HEK293 (cell line): ENCODE measurements at regions not wholly inside any gene's neighbourhood (a gene's known extent, or its start where the extent isn't known, plus 50 kb on each side); places are given as distances from the start of the nearest gene placed in this dataset.

Source experiments
- CTCF ChIA-PET: fragments of 350-600 bp; formaldehyde crosslinking; extraction: SDS; loops from one replicate; lab custom pipeline; 2021; ENCODE audit warnings: antibody characterized with exemption; lab: Yijun Ruan, JAX
- POLR2A ChIA-PET: fragments of 300-600 bp; formaldehyde crosslinking; extraction: SDS; loops from one replicate; lab custom pipeline; 2020; ENCODE audit warnings: antibody characterized with exemption, inconsistent platforms; lab: Yijun Ruan, JAX
- H3K27ac ChIP-seq: fragments of 200-500 bp; sonication (Bioruptor generic); 2 replicates; pipeline ENCODE4 v1.5.1; 2014; ENCODE audit warnings: low read depth, low read length, control low read depth, inconsistent platforms; ENCODE audit errors: extremely low read depth
- H3K36me3 ChIP-seq, 2 experiments: fragments of 200-500 bp in 1 of 2; sonication (Bioruptor generic) in 1 of 2; 1 replicate in 1 of 2; 2 replicates in 1 of 2; pipeline ENCODE4 v1.5.1; 2014 to 2017; ENCODE audit warnings: inconsistent platforms in 2 of 2, low read length in 2 of 2; ENCODE audit not compliant: control insufficient read depth in 2 of 2, insufficient read depth in 1 of 2
- H3K4me1 ChIP-seq: fragments of 200-500 bp; sonication (Bioruptor generic); 2 replicates; pipeline ENCODE4 v1.5.1; 2014; ENCODE audit warnings: mild to moderate bottlenecking, low read length, inconsistent platforms; ENCODE audit not compliant: control insufficient read depth, insufficient read depth
- H3K4me3 ChIP-seq: 2 replicates; pipeline ENCODE4 v1.5.1; 2011; ENCODE audit warnings: low read depth, mild to moderate bottlenecking, control low read depth, low read length, moderate library complexity
- H3K9me3 ChIP-seq: fragments of 200-500 bp; sonication (Bioruptor generic); 2 replicates; pipeline ENCODE4 v1.5.1; 2014; ENCODE audit warnings: low read depth, low read length, inconsistent platforms; ENCODE audit not compliant: control insufficient read depth, insufficient read depth
- BCL11A ChIP-seq: fragments of 450-650 bp; formaldehyde crosslinking; IDR thresholded peaks from 2 replicates; pipeline ENCODE4 v1.5.1; 2016; ENCODE audit warnings: low read depth, missing biosample characterization, missing genetic modification characterization
- GLI2 ChIP-seq: fragments of 450-650 bp; formaldehyde crosslinking; IDR thresholded peaks from 2 replicates; pipeline ENCODE4; 2017; ENCODE audit warnings: missing biosample characterization, missing genetic modification characterization, low read depth, borderline replicate concordance
- GLIS1 ChIP-seq: fragments of 450-650 bp; formaldehyde crosslinking; IDR thresholded peaks from 2 replicates; pipeline ENCODE4 v1.5.1; 2016; ENCODE audit warnings: missing biosample characterization, missing genetic modification characterization
- HOXA7 ChIP-seq: sonication (generic); formaldehyde crosslinking; IDR thresholded peaks from 2 replicates; pipeline ENCODE4 v1.8.1; 2022; ENCODE audit warnings: missing genetic modification reagents, borderline replicate concordance
- ZBTB17 ChIP-seq: fragments of 450-650 bp; formaldehyde crosslinking; IDR thresholded peaks from 2 replicates; pipeline ENCODE4 v1.5.1; 2016; ENCODE audit warnings: missing biosample characterization, missing genetic modification characterization
- ZNF112 ChIP-seq: fragments of 450-650 bp; formaldehyde crosslinking; IDR thresholded peaks from 2 replicates; pipeline ENCODE4 v1.5.0; 2017; ENCODE audit warnings: missing biosample characterization, missing genetic modification characterization
- ZNF133 ChIP-seq: fragments of 450-650 bp; formaldehyde crosslinking; IDR thresholded peaks from 2 replicates; pipeline ENCODE4 v1.5.1; 2016; ENCODE audit warnings: missing biosample characterization, missing genetic modification characterization
- ZNF148 ChIP-seq: fragments of 450-650 bp; formaldehyde crosslinking; IDR thresholded peaks from 2 replicates; pipeline ENCODE4 v1.5.0; 2017; ENCODE audit warnings: missing biosample characterization, missing genetic modification characterization, borderline replicate concordance
- ZNF155 ChIP-seq: fragments of 450-650 bp; formaldehyde crosslinking; IDR thresholded peaks from 2 replicates; pipeline ENCODE4 v1.5.1; 2016; ENCODE audit warnings: missing biosample characterization, missing genetic modification characterization
- ZNF202 ChIP-seq: fragments of 450-650 bp; formaldehyde crosslinking; IDR thresholded peaks from 2 replicates; pipeline ENCODE4 v1.5.1; 2016; ENCODE audit warnings: missing biosample characterization, missing genetic modification characterization, borderline replicate concordance
- ZNF23 ChIP-seq: fragments of 450-650 bp; formaldehyde crosslinking; IDR thresholded peaks from 2 replicates; pipeline ENCODE4 v1.5.1; 2016; ENCODE audit warnings: missing biosample characterization, missing genetic modification characterization, borderline replicate concordance
- ZNF341 ChIP-seq: fragments of 450-650 bp; formaldehyde crosslinking; IDR thresholded peaks from 2 replicates; pipeline ENCODE4; 2016; ENCODE audit warnings: low read depth, missing biosample characterization, missing genetic modification characterization
- ZNF398 ChIP-seq: fragments of 450-650 bp; formaldehyde crosslinking; IDR thresholded peaks from 2 replicates; pipeline ENCODE4 v1.5.1; 2017; ENCODE audit warnings: missing biosample characterization, missing genetic modification characterization
- ZNF521 ChIP-seq: fragments of 450-650 bp; formaldehyde crosslinking; IDR thresholded peaks from 2 replicates; pipeline ENCODE4 v1.5.1; 2017; ENCODE audit warnings: missing biosample characterization, mild to moderate bottlenecking, missing genetic modification characterization
- ZNF548 ChIP-seq: fragments of 450-650 bp; formaldehyde crosslinking; IDR thresholded peaks from 2 replicates; pipeline ENCODE4 v1.5.1; 2016; ENCODE audit warnings: missing biosample characterization, missing genetic modification characterization
- ZNF558 ChIP-seq: fragments of 450-650 bp; formaldehyde crosslinking; IDR thresholded peaks from 2 replicates; pipeline ENCODE4 v1.5.1; 2016; ENCODE audit warnings: missing biosample characterization, missing genetic modification characterization
- ZNF596 ChIP-seq: fragments of 450-650 bp; IDR thresholded peaks from 2 replicates; pipeline ENCODE4 v1.5.0; 2018; ENCODE audit warnings: missing biosample characterization, mild to moderate bottlenecking, missing genetic modification characterization, moderate library complexity
- ZNF645 ChIP-seq: fragments of 450-650 bp; formaldehyde crosslinking; IDR thresholded peaks from 2 replicates; pipeline ENCODE4; 2016; ENCODE audit warnings: missing biosample characterization, missing genetic modification characterization
- ZNF660 ChIP-seq: fragments of 450-650 bp; IDR thresholded peaks from 2 replicates; pipeline ENCODE4 v1.5.1; 2018; ENCODE audit warnings: missing biosample characterization, mild to moderate bottlenecking, missing genetic modification characterization
- TF ChIP-seq, protein P1 (sequence below): fragments of 450-650 bp; IDR thresholded peaks from 2 replicates; pipeline ENCODE4 v1.5.1; 2018; ENCODE audit warnings: missing biosample characterization, mild to moderate bottlenecking, missing genetic modification characterization
- TF ChIP-seq, protein P2 (sequence below): fragments of 450-650 bp; formaldehyde crosslinking; IDR thresholded peaks from 2 replicates; pipeline ENCODE4 v1.5.1; 2017; ENCODE audit warnings: missing biosample characterization, missing genetic modification characterization

- H3K9me3 ChIP-seq: no peaks in the 10 kb centered on the region
- no peak overlapping the region for H3K4me3 ChIP-seq
- no peaks in the 10 kb centered on the region for H3K36me3 ChIP-seq
- H3K27ac ChIP-seq: no peak overlapping the region
- TF ChIP-seq ZNF645 (tag by site-specific recombination): no peak
- no peak for TF ChIP-seq GLI2 (tag by site-specific recombination)
- no peak for TF ChIP-seq ZNF112 (tag by site-specific recombination)
- TF ChIP-seq HOXA7 (CRISPR knock-in tag): no peak
- TF ChIP-seq ZNF596 (tag by site-specific recombination): no peak
- H3K4me1 ChIP-seq: no peaks in the 10 kb centered on the region
- ChIA-PET POLR2A (no interaction called here), CTCF (no interaction called here)
Observed at GRCh38 chr7:39891894-39892293, 58.2 kb upstream of the CDK13 start.

GRCh38 chr7:39892361-39892760, 57.7 kb upstream of the CDK13 start:
- Histone ChIP-seq H3K4me3 (no peak overlapping the region), H3K27ac (no peak overlapping the region)
- CTCF ChIA-PET: interaction anchor here (1.0 kb wide), 1 partner anchor 312 kb away, joined by 4 read pairs; no protein-coding TSS in a partner anchor
- no peak for TF ChIP-seq ZNF558
- no peak for TF ChIP-seq ZNF202 (tag by site-specific recombination)
- TF ChIP-seq, protein P1, sequence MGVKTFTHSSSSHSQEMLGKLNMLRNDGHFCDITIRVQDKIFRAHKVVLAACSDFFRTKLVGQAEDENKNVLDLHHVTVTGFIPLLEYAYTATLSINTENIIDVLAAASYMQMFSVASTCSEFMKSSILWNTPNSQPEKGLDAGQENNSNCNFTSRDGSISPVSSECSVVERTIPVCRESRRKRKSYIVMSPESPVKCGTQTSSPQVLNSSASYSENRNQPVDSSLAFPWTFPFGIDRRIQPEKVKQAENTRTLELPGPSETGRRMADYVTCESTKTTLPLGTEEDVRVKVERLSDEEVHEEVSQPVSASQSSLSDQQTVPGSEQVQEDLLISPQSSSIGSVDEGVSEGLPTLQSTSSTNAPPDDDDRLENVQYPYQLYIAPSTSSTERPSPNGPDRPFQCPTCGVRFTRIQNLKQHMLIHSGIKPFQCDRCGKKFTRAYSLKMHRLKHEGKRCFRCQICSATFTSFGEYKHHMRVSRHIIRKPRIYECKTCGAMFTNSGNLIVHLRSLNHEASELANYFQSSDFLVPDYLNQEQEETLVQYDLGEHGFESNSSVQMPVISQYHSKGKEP: no peak
- no peak for TF ChIP-seq ZNF148 (tag by site-specific recombination)
- TF ChIP-seq BCL11A (tag by site-specific recombination): no peak
- 0 out of 2 replicates have a peak, but pooled peaks have one; percentile 2 for TF ChIP-seq GLIS1 (tag by site-specific recombination)
- no peak for TF ChIP-seq ZNF398 (tag by site-specific recombination)
- no peak for TF ChIP-seq ZNF133 (tag by site-specific recombination)
- TF ChIP-seq, all 188 proteins: peak for 1
- no peaks in the 10 kb centered on the region for H3K9me3 ChIP-seq
- H3K36me3 ChIP-seq: no peaks in the 10 kb centered on the region
- H3K4me1 ChIP-seq: no peaks in the 10 kb centered on the region
- POLR2A ChIA-PET: interaction anchor here (0.6 kb wide), 1 partner anchor 359 kb away, joined by 3 read pairs; no protein-coding TSS in a partner anchor

GRCh38 chr7:39894904-39895303, 55.2 kb upstream of the CDK13 start:
- Histone ChIP-seq H3K9me3 (no peaks in the 10 kb centered on the region), H3K4me3 (no peak overlapping the region), H3K36me3 (no peaks in the 10 kb centered on the region), H3K4me1 (peaks cover 3% of the 10 kb centered on the region; the same call in 1 of the 2 replicates), H3K27ac (no peak overlapping the region)
- CTCF ChIA-PET: interaction anchor here (0.6 to 3.0 kb wide), 4 partner anchors 53 to 217 kb away, joined by 3 to 31 read pairs (median 12); no protein-coding TSS in a partner anchor
- POLR2A ChIA-PET: no interaction called here
- TF ChIP-seq ZNF521 (tag by site-specific recombination) (no peak), ZNF548 (no peak), ZNF341 (tag by site-specific recombination) (no peak), ZNF23 (tag by site-specific recombination) (no peak), ZNF155 (tag by site-specific recombination) (no peak), ZNF660 (tag by site-specific recombination) (no peak), ZBTB17 (no peak)
- TF ChIP-seq, protein P2, sequence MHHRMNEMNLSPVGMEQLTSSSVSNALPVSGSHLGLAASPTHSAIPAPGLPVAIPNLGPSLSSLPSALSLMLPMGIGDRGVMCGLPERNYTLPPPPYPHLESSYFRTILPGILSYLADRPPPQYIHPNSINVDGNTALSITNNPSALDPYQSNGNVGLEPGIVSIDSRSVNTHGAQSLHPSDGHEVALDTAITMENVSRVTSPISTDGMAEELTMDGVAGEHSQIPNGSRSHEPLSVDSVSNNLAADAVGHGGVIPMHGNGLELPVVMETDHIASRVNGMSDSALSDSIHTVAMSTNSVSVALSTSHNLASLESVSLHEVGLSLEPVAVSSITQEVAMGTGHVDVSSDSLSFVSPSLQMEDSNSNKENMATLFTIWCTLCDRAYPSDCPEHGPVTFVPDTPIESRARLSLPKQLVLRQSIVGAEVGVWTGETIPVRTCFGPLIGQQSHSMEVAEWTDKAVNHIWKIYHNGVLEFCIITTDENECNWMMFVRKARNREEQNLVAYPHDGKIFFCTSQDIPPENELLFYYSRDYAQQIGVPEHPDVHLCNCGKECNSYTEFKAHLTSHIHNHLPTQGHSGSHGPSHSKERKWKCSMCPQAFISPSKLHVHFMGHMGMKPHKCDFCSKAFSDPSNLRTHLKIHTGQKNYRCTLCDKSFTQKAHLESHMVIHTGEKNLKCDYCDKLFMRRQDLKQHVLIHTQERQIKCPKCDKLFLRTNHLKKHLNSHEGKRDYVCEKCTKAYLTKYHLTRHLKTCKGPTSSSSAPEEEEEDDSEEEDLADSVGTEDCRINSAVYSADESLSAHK (tag by site-specific recombination): no peak
